Liver (tissue), 3 donors: ENCODE measurements at regions not wholly inside any gene's neighbourhood (a gene's known extent, or its start where the extent isn't known, plus 50 kb on each side); places are given as distances from the start of the nearest gene placed in this dataset.

Experiments used
- EGR1 ChIP-seq, 2 donors: IDR thresholded peaks; 2 replicates each; pipeline ENCODE4 v1.6.1; 2016 to 2018; ENCODE audit warnings: antibody characterized with exemption in 2 of 2, low read depth in 2 of 2
- TF ChIP-seq, protein P1 (sequence below): fragments of 150-350 bp; IDR thresholded peaks from 2 replicates; pipeline ENCODE4 v1.5.1; 2017; ENCODE audit warnings: improper control_type of control experiment, low read depth, low read length; ENCODE audit not compliant: missing input control
- donor health status: healthy.
- donor health status: healthy.

DNA sequence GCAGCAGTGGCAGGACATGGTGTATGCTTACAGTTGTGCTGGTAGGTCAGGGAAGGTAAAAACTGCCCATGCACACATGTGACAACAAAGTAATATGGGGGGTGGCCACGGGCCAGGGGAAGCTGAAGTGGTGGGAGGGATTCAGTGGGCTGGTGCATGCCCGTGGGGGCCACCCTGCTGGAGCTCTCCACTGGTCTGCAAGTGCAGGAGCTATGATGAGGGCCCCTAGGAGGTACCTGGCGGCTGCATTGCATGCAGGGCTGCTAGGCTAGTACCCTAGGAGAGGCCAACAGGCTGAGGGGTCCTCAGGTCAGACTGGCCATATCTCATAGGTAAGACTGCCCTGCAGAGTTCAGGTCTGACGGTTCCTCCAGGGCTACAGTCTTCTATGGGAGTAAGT lies 265.9 kb downstream of the NUP35 start:
- no peak for TF ChIP-seq EGR1 (IDR thresholded peaks at IDR 0.05; ENCODE audit: low read depth in 2 of 2)
- TF ChIP-seq, protein P1, sequence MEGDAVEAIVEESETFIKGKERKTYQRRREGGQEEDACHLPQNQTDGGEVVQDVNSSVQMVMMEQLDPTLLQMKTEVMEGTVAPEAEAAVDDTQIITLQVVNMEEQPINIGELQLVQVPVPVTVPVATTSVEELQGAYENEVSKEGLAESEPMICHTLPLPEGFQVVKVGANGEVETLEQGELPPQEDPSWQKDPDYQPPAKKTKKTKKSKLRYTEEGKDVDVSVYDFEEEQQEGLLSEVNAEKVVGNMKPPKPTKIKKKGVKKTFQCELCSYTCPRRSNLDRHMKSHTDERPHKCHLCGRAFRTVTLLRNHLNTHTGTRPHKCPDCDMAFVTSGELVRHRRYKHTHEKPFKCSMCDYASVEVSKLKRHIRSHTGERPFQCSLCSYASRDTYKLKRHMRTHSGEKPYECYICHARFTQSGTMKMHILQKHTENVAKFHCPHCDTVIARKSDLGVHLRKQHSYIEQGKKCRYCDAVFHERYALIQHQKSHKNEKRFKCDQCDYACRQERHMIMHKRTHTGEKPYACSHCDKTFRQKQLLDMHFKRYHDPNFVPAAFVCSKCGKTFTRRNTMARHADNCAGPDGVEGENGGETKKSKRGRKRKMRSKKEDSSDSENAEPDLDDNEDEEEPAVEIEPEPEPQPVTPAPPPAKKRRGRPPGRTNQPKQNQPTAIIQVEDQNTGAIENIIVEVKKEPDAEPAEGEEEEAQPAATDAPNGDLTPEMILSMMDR = no peak
